ENCODE measurements at regions not wholly inside any gene's neighbourhood (a gene's known extent, or its start where the extent isn't known, plus 50 kb on each side); places are given as distances from the start of the nearest gene placed in this dataset.

GRCh38 chr21:22468893-22469292 is 1470.7 kb downstream of the NCAM2 start:
- no peak for DNase-seq (ENCODE audit: extremely low read depth, low read depth)
- TF ChIP-seq CTCF (IDR thresholded peaks at IDR 0.05; ENCODE audit: low read depth, low read length), result no peak

GRCh38 chr21:22474403-22474802 is 1476.2 kb downstream of the NCAM2 start:
- TF ChIP-seq CTCF (IDR thresholded peaks at IDR 0.05; ENCODE audit: low read depth, low read length), result no peak
- no peak for DNase-seq (ENCODE audit: extremely low read depth, low read depth)

GRCh38 chr21:22476214-22476613 is 1478.0 kb downstream of the NCAM2 start:
- TF ChIP-seq CTCF (IDR thresholded peaks at IDR 0.05; ENCODE audit: low read depth, low read length), result no peak
- no peak for DNase-seq (ENCODE audit: extremely low read depth, low read depth)

- no peak for DNase-seq (ENCODE audit: extremely low read depth, low read depth)
Observed at GRCh38 chr21:22476726-22477646, 1478.8 kb downstream of the NCAM2 start.

GRCh38 chr21:22490049-22490448 is 1491.8 kb downstream of the NCAM2 start:
- no peak for TF ChIP-seq CTCF (IDR thresholded peaks at IDR 0.05; ENCODE audit: low read depth, low read length)
- DNase-seq (ENCODE audit: extremely low read depth, low read depth), result no peak

More at GRCh38 chr21:22476726-22477646, 1478.8 kb downstream of the NCAM2 start:
- no peak for TF ChIP-seq CTCF (IDR thresholded peaks at IDR 0.05; ENCODE audit: low read depth, low read length)

GRCh38 chr21:22516230-22516629 is 1518.0 kb downstream of the NCAM2 start:
- no peak for DNase-seq (ENCODE audit: extremely low read depth, low read depth)
- TF ChIP-seq CTCF (IDR thresholded peaks at IDR 0.05; ENCODE audit: low read depth, low read length), result no peak

- DNase-seq (ENCODE audit: extremely low read depth, low read depth), result no peak
- TF ChIP-seq CTCF (IDR thresholded peaks at IDR 0.05; ENCODE audit: low read depth, low read length), result no peak
Observed at GRCh38 chr21:22535630-22536029, 1537.4 kb downstream of the NCAM2 start.
